HFFc6 (cell line): ENCODE measurements at regions not wholly inside any gene's neighbourhood (a gene's known extent, or its start where the extent isn't known, plus 50 kb on each side); places are given as distances from the start of the nearest gene placed in this dataset.

Experiments
- DNase-seq: peaks from one replicate; pipeline ENCODE4 v3.0.0-alpha.2; 2018
- H3K27ac Mint-ChIP-seq: 2 replicates; pipeline ENCODE4 v1.8.0; 2020; ENCODE audit warnings: mild to moderate bottlenecking, mixed read lengths
- H3K27me3 Mint-ChIP-seq: 2 replicates; pipeline ENCODE4 v1.8.0; 2021; ENCODE audit warnings: mild to moderate bottlenecking, moderate library complexity, mixed read lengths; ENCODE audit not compliant: insufficient read depth
- H3K36me3 Mint-ChIP-seq: 2 replicates; pipeline ENCODE4 v1.8.0; 2021; ENCODE audit warnings: low read depth, mixed read lengths
- H3K4me1 Mint-ChIP-seq: 2 replicates; pipeline ENCODE4 v1.8.0; 2020; ENCODE audit warnings: low read depth, mixed read lengths
- H3K4me3 Mint-ChIP-seq: 2 replicates; pipeline ENCODE4 v1.8.0; 2020; ENCODE audit warnings: mild to moderate bottlenecking, moderate library complexity, mixed read lengths
- H3K9me3 Mint-ChIP-seq: 2 replicates; pipeline ENCODE4 v1.8.0; 2020; ENCODE audit warnings: mild to moderate bottlenecking, mixed read lengths
- CTCF ChIP-seq: fragments of 200-600 bp; sonication (generic); IDR thresholded peaks from 2 replicates; pipeline ENCODE4 v1.5.0; 2021; ENCODE audit warnings: antibody characterized with exemption, mild to moderate bottlenecking

GRCh38 chr4:184267673-184268583 is 50.3 kb upstream of the ENPP6 start:
- Mint-ChIP-seq H3K27ac (peak overlapping the region; percentile 89), H3K4me3 (peak overlapping the region; percentile 77), H3K27me3 (no peaks in the 10 kb centered on the region; the same call in none of the 2 replicates), H3K36me3 (no peaks in the 10 kb centered on the region), H3K9me3 (no peaks in the 10 kb centered on the region), H3K4me1 (peaks cover 69% of the 10 kb centered on the region)
- peak; percentile 96 for DNase-seq
- TF ChIP-seq CTCF, result no peak
